Endothelial cell of umbilical vein (primary cell): ENCODE measurements at regions not wholly inside any gene's neighbourhood (a gene's known extent, or its start where the extent isn't known, plus 50 kb on each side); places are given as distances from the start of the nearest gene placed in this dataset.

ENCODE experiments used
- BruUV-seq: library from RNA; stranded (reverse); fragments of 400-500 nt; replicated peaks from 2 replicates; lab custom pipeline; 2021; lab: Mats Ljungman, UMichigan
- CTCF ChIA-PET: fragments of 300-600, 350-600 bp; sonication (Branson Sonifier 250); formaldehyde crosslinking; loops from one replicate; lab custom pipeline; 2021; ENCODE audit warnings: antibody characterized with exemption, inconsistent platforms; lab: Charles Lee
- POLR2A ChIA-PET: fragments of 300-600, 350-600 bp; sonication (Branson Sonifier 250); formaldehyde crosslinking; loops from one replicate; lab custom pipeline; 2021; ENCODE audit warnings: antibody characterized with exemption, inconsistent platforms; lab: Charles Lee
- DNase-seq: peaks from one replicate; pipeline ENCODE4 v3.0.0-alpha.2; 2011; ENCODE audit warnings: low read depth, low spot score
- FAIRE-seq: peaks from 2 replicates; lab custom pipeline; 2011; peaks lifted over from hg19 to GRCh38; lab: Jason Lieb, UNC
- H2AFZ ChIP-seq: 2 replicates; pipeline ENCODE4 v1.6.0; 2012; ENCODE audit warnings: low read depth, low read length, control low read depth, inconsistent platforms
- H3K27ac ChIP-seq: 2 replicates; pipeline ENCODE4 v1.5.1; 2011; ENCODE audit warnings: low read depth, mild to moderate bottlenecking, control low read depth, low read length, moderate library complexity; ENCODE audit not compliant: insufficient read depth
- H3K27me3 ChIP-seq, 2 experiments: 2 replicates each; pipeline versions ENCODE4 v1.6.0 to v1.6.1; 2011; ENCODE audit warnings: low read length in 2 of 2, mixed read lengths in 1 of 2; ENCODE audit not compliant: control insufficient read depth in 2 of 2, insufficient read depth in 2 of 2
- H3K36me3 ChIP-seq, 2 experiments: 2 replicates in 1 of 2; 3 replicates in 1 of 2; pipeline ENCODE4 v1.5.1; 2011; ENCODE audit warnings: low read length in 2 of 2, mild to moderate bottlenecking in 1 of 2, moderate library complexity in 1 of 2; ENCODE audit not compliant: control insufficient read depth in 2 of 2, insufficient read depth in 2 of 2; ENCODE audit errors: extremely low read depth in 1 of 2
- H3K4me1 ChIP-seq: 3 replicates; pipeline ENCODE4 v1.5.1; 2011; ENCODE audit warnings: mild to moderate bottlenecking, low read length; ENCODE audit not compliant: control insufficient read depth, insufficient read depth; ENCODE audit errors: extremely low read depth
- H3K4me2 ChIP-seq: 2 replicates; pipeline ENCODE4 v1.6.1; 2011; ENCODE audit warnings: low read length, control low read depth, mixed read lengths; ENCODE audit not compliant: insufficient read depth
- H3K4me3 ChIP-seq, 3 experiments: fragments of 200-600 bp in 1 of 3; sonication (generic), shearing (Covaris generic) in 1 of 3; replicated peaks in 1 of 3; 2 replicates each; pipeline ENCODE4 v1.5.1; 2011 to 2016; ENCODE audit warnings: control low read depth in 3 of 3, low read length in 3 of 3, mild to moderate bottlenecking in 2 of 3, inconsistent platforms in 1 of 3, low read depth in 1 of 3, moderate library complexity in 1 of 3; ENCODE audit not compliant: insufficient read depth in 1 of 3
- H3K79me2 ChIP-seq: 2 replicates; pipeline ENCODE4 v1.6.0; 2012; ENCODE audit warnings: low read length, inconsistent platforms; ENCODE audit not compliant: control insufficient read depth, insufficient read depth
- H3K9ac ChIP-seq: replicated peaks from 2 replicates; pipeline ENCODE3; 2011; ENCODE audit warnings: low read length, control low read depth; ENCODE audit not compliant: insufficient read depth; ENCODE audit errors: extremely low read depth
- H3K9me1 ChIP-seq: replicated peaks from 3 replicates; pipeline ENCODE4 v1.6.0; 2011; ENCODE audit warnings: mild to moderate bottlenecking, low read length; ENCODE audit not compliant: control insufficient read depth, insufficient read depth; ENCODE audit errors: extremely low read depth
- H3K9me3 ChIP-seq: replicated peaks from 2 replicates; pipeline ENCODE4 v1.5.1; 2012; ENCODE audit warnings: low read length, inconsistent platforms; ENCODE audit not compliant: control insufficient read depth, insufficient read depth
- H4K20me1 ChIP-seq: replicated peaks from 2 replicates; pipeline ENCODE3; 2011; ENCODE audit warnings: mild to moderate bottlenecking, low read length; ENCODE audit not compliant: control insufficient read depth, insufficient read depth; ENCODE audit errors: extremely low read depth
- CTCF ChIP-seq, 2 donors: IDR thresholded peaks; 1 replicate in 1 of 2; 2 replicates in 1 of 2; pipeline ENCODE4 v1.5.1; 2011; ENCODE audit warnings: low read length in 2 of 2, mild to moderate bottlenecking in 2 of 2, moderate library complexity in 2 of 2, control low read depth in 1 of 2, inconsistent platforms in 1 of 2, low read depth in 1 of 2; ENCODE audit not compliant: insufficient read depth in 1 of 2; ENCODE audit errors: extremely low read depth in 1 of 2
- EZH2 ChIP-seq: IDR thresholded peaks from 2 replicates; pipeline ENCODE4 v1.6.1; 2012; ENCODE audit warnings: borderline replicate concordance, low read depth, mild to moderate bottlenecking, moderate library complexity, low read length, inconsistent platforms; ENCODE audit not compliant: severe bottlenecking
- FOS ChIP-seq: IDR thresholded peaks from 2 replicates; pipeline ENCODE4 v1.6.1; 2011; ENCODE audit warnings: mild to moderate bottlenecking, low read length, moderate library complexity, borderline replicate concordance; ENCODE audit not compliant: insufficient read depth
- GATA2 ChIP-seq: IDR thresholded peaks from 2 replicates; pipeline ENCODE4 v1.7.0; 2011; ENCODE audit warnings: low read depth, mild to moderate bottlenecking, moderate library complexity, mixed read lengths, low read length; ENCODE audit not compliant: insufficient read length, insufficient read depth
- JUN ChIP-seq: IDR thresholded peaks from 2 replicates; pipeline ENCODE4 v1.6.1; 2011; ENCODE audit warnings: borderline replicate concordance, low read depth; ENCODE audit not compliant: insufficient read length, insufficient read depth
- MAX ChIP-seq: IDR thresholded peaks from 2 replicates; pipeline ENCODE4 v1.6.1; 2011; ENCODE audit not compliant: insufficient read depth, insufficient read length
- MYC ChIP-seq: IDR thresholded peaks from one replicate; pipeline ENCODE4 v1.6.1; 2011; ENCODE audit warnings: mild to moderate bottlenecking, low read depth, low read length
- POLR2A ChIP-seq: IDR thresholded peaks from 2 replicates; pipeline ENCODE4 v1.6.1; 2012; ENCODE audit warnings: low read depth, mild to moderate bottlenecking, control low read depth, low read length
- POLR2AphosphoS5 ChIP-seq: IDR thresholded peaks from 2 replicates; pipeline ENCODE4 v1.6.1; 2012; ENCODE audit warnings: low read depth, mild to moderate bottlenecking, control low read depth, low read length, moderate library complexity; ENCODE audit not compliant: insufficient read depth
- dilution Hi-C: fragments of 300-500 bp; cut with MboI; formaldehyde crosslinking; loops from one replicate; pipeline ENCODE4 v1.15.0; 2019; ENCODE audit warnings: low sequenced_read_pairs; ENCODE audit not compliant: extremely low pct_ligation_motif_present
- intact Hi-C: fragments of 100-400 bp; cut with micrococcal nuclease; formaldehyde crosslinking; loops from one replicate; pipeline ENCODE4 v1.10.0; 2022

- dilution Hi-C loops = no loop called here
Observed at GRCh38 chr2:7632420-7632819, 715.2 kb downstream of the RNF144A start.

More at GRCh38 chr2:7632420-7632819, 715.2 kb downstream of the RNF144A start:
- Histone ChIP-seq H3K4me3 (no peak overlapping the region), H2AFZ (no peak overlapping the region), H3K79me2 (no peaks in the 10 kb centered on the region), H3K4me1 (no peaks in the 10 kb centered on the region), H3K4me2 (no peak overlapping the region), H3K27me3 (no peaks in the 10 kb centered on the region), H3K9ac (no peak overlapping the region), H3K9me3 (peaks cover 3% of the 10 kb centered on the region), H3K27ac (no peak overlapping the region), H3K9me1 (no peaks in the 10 kb centered on the region), H3K36me3 (no peaks in the 10 kb centered on the region), H4K20me1 (no peaks in the 10 kb centered on the region)
- no peak for DNase-seq
- no peak for FAIRE-seq
- ChIA-PET CTCF (no interaction called here), POLR2A (no interaction called here)
- no TSS peak for BruUV-seq
- no peak for TF ChIP-seq JUN
- no peak for TF ChIP-seq POLR2A
- no peak for TF ChIP-seq MYC
- TF ChIP-seq EZH2 = no peak
- TF ChIP-seq MAX = no peak
- TF ChIP-seq CTCF (IDR thresholded peaks at IDR 0.05; ENCODE audit: extremely low read depth in 1 of 2, insufficient read depth in 1 of 2, low read depth in 1 of 2, low read length in 2 of 2) = no peak
- no peak for TF ChIP-seq FOS
- no peak for TF ChIP-seq GATA2
- TF ChIP-seq POLR2AphosphoS5 = no peak
- intact Hi-C loops = no loop called here
